Neural cell (in vitro differentiated cells): ENCODE measurements at regions not wholly inside any gene's neighbourhood (a gene's known extent, or its start where the extent isn't known, plus 50 kb on each side); places are given as distances from the start of the nearest gene placed in this dataset.

Experiments used
- H2AFZ ChIP-seq: fragments of 200-600, 300-800 bp; sonication (generic), shearing (Covaris generic); 2 replicates; pipeline ENCODE4 v1.6.0; 2014; ENCODE audit warnings: low read depth, mild to moderate bottlenecking, antibody characterized with exemption, low read length, moderate library complexity
- H3F3A ChIP-seq: fragments of 200-600 bp; shearing (Covaris generic); 2 replicates; pipeline ENCODE4 v1.6.1; 2016; ENCODE audit warnings: mild to moderate bottlenecking, moderate library complexity, mixed read lengths, antibody characterized with exemption, low read length; ENCODE audit not compliant: insufficient read depth, poor library complexity, severe bottlenecking
- H3K27ac ChIP-seq: fragments of 200-600, 300-800 bp; sonication (generic), shearing (Covaris generic); 2 replicates; pipeline ENCODE4 v1.5.1; 2014; ENCODE audit warnings: mild to moderate bottlenecking, low read length, moderate library complexity
- H3K27me3 ChIP-seq: fragments of 300-800, 200-600 bp; sonication (generic), shearing (Covaris generic); 2 replicates; pipeline ENCODE4 v1.6.0; 2014; ENCODE audit warnings: mild to moderate bottlenecking, low read depth, low read length, moderate library complexity; ENCODE audit not compliant: insufficient read depth
- H3K36me3 ChIP-seq: fragments of 300-800, 200-600 bp; sonication (generic), shearing (Covaris generic); 2 replicates; pipeline ENCODE4 v1.5.1; 2014; ENCODE audit warnings: mild to moderate bottlenecking, antibody characterized with exemption, low read length, moderate library complexity; ENCODE audit not compliant: insufficient read depth
- H3K4me2 ChIP-seq: fragments of 300-800, 200-600 bp; sonication (generic), shearing (Covaris generic); 2 replicates; pipeline ENCODE4 v1.6.0; 2014; ENCODE audit warnings: mild to moderate bottlenecking, low read length
- H3K4me3 ChIP-seq: fragments of 300-800, 200-600 bp; sonication (generic), shearing (Covaris generic); 2 replicates; pipeline ENCODE4 v1.5.1; 2014; ENCODE audit warnings: mild to moderate bottlenecking, low read length, moderate library complexity
- H3K79me2 ChIP-seq: fragments of 200-600 bp; shearing (Covaris generic); replicated peaks from 2 replicates; pipeline ENCODE4 v1.6.0; 2014; ENCODE audit warnings: mild to moderate bottlenecking, low read length, moderate library complexity; ENCODE audit not compliant: insufficient read depth
- H3K9ac ChIP-seq: fragments of 300-800, 200-600 bp; sonication (generic), shearing (Covaris generic); 2 replicates; pipeline ENCODE4 v1.6.1; 2016; ENCODE audit warnings: mild to moderate bottlenecking, low read length, mixed read lengths
- H3K9me2 ChIP-seq: fragments of 200-600 bp; shearing (Covaris generic); 2 replicates; pipeline ENCODE4 v1.6.1; 2016; ENCODE audit warnings: mild to moderate bottlenecking, low read length, mixed read lengths; ENCODE audit not compliant: insufficient read depth
- H3K9me3 ChIP-seq: fragments of 200-600, 300-800 bp; sonication (generic), shearing (Covaris generic); 2 replicates; pipeline ENCODE4 v1.6.1; 2016; ENCODE audit warnings: mild to moderate bottlenecking, mixed run types, low read length, moderate library complexity, mixed read lengths
- H4K20me1 ChIP-seq: fragments of 200-600 bp; shearing (Covaris generic); 2 replicates; pipeline ENCODE4 v1.6.1; 2016; ENCODE audit warnings: mild to moderate bottlenecking, mixed run types; ENCODE audit not compliant: insufficient read depth
- EP300 ChIP-seq: fragments of 450-650 bp; conservative IDR thresholded peaks from 2 replicates; pipeline ENCODE4 v1.6.1; 2014; ENCODE audit warnings: antibody characterized with exemption, mild to moderate bottlenecking, moderate library complexity; ENCODE audit not compliant: poor library complexity, severe bottlenecking
- EZH2 ChIP-seq: fragments of 200-600, 300-800 bp; shearing (Covaris generic), sonication (generic); IDR thresholded peaks from 2 replicates; pipeline ENCODE4 v1.6.1; 2014; ENCODE audit warnings: antibody characterized with exemption, low read length, borderline replicate concordance, mild to moderate bottlenecking; ENCODE audit not compliant: insufficient read depth, poor library complexity, severe bottlenecking
- MXI1 ChIP-seq: fragments of 450-650 bp; conservative IDR thresholded peaks from 2 replicates; pipeline ENCODE4 v1.6.1; 2014; ENCODE audit warnings: antibody characterized with exemption, mild to moderate bottlenecking; ENCODE audit not compliant: poor library complexity, severe bottlenecking
- POLR2AphosphoS5 ChIP-seq: IDR thresholded peaks from 2 replicates; pipeline ENCODE4 v1.6.1; 2012
- RAD21 ChIP-seq: fragments of 450-650 bp; conservative IDR thresholded peaks from 2 replicates; pipeline ENCODE4 v1.6.1; 2014; ENCODE audit warnings: antibody characterized with exemption, mild to moderate bottlenecking, moderate library complexity
- SMC3 ChIP-seq: fragments of 450-650 bp; conservative IDR thresholded peaks from 2 replicates; pipeline ENCODE4 v1.6.1; 2014; ENCODE audit warnings: antibody characterized with exemption, mild to moderate bottlenecking, moderate library complexity; ENCODE audit not compliant: poor library complexity
- TAF1 ChIP-seq: IDR thresholded peaks from 2 replicates; pipeline ENCODE4 v1.6.1; 2012; ENCODE audit warnings: low read depth
- TF ChIP-seq, protein P1 (sequence below): fragments of 450-650 bp; IDR thresholded peaks from 2 replicates; pipeline ENCODE4 v1.5.1; 2014; ENCODE audit warnings: antibody characterized with exemption, mild to moderate bottlenecking, moderate library complexity; ENCODE audit not compliant: poor library complexity, severe bottlenecking
- TF ChIP-seq, protein P2 (sequence below): IDR thresholded peaks from 2 replicates; pipeline ENCODE4 v1.6.1; 2012; ENCODE audit warnings: borderline replicate concordance

DNA sequence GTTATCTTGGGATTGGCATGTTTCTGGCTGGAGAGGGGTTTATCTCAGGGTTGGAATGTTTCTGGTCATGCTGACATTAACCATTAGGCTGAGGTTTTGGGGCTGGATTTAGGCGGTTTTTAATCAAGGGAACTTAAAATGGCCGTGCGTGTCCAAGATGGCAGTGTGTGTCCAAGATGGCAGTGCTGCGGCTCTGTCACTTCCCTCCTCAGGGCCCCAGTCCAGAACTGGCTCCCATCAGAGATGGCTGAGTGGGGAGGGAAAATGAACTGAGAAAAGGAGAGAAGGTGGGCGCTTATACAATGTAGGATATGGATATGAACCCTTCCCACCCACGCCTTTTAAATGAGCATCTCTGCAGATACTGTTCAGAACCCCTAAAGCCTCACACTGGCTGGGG lies 175.5 kb upstream of the MYT1L start (continued):
- no peak for TF ChIP-seq EP300
- no peak for TF ChIP-seq SMC3
- TF ChIP-seq TAF1, result no peak

DNA sequence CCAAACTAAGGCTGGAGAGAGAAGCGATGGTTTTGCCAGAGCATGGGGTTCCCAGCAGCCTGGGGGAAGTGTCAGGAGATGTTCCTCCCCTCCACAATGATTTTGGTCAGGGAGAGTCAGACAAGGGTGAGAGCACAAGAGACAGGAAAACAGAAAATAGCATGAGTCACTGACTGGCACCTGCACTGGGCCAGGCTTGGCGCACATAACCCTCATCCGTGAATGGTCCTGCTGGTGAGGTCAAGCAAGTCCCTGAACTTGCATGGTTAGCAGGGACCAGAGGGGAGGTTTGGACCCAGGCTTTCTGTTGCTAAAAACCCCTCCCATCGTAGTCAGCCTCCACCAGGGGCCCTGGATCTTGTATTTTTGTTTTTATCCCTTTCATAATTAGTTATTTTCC lies 174.5 kb upstream of the MYT1L start:
- no peak overlapping the region for H3K9ac ChIP-seq
- no peak overlapping the region for H3K27ac ChIP-seq
- no peaks in the 10 kb centered on the region for H3K36me3 ChIP-seq
- TF ChIP-seq EZH2 (no peak), SMC3 (no peak), TAF1 (no peak), RAD21 (no peak)
- TF ChIP-seq, protein P1, sequence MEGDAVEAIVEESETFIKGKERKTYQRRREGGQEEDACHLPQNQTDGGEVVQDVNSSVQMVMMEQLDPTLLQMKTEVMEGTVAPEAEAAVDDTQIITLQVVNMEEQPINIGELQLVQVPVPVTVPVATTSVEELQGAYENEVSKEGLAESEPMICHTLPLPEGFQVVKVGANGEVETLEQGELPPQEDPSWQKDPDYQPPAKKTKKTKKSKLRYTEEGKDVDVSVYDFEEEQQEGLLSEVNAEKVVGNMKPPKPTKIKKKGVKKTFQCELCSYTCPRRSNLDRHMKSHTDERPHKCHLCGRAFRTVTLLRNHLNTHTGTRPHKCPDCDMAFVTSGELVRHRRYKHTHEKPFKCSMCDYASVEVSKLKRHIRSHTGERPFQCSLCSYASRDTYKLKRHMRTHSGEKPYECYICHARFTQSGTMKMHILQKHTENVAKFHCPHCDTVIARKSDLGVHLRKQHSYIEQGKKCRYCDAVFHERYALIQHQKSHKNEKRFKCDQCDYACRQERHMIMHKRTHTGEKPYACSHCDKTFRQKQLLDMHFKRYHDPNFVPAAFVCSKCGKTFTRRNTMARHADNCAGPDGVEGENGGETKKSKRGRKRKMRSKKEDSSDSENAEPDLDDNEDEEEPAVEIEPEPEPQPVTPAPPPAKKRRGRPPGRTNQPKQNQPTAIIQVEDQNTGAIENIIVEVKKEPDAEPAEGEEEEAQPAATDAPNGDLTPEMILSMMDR, result no peak
- H4K20me1 ChIP-seq, result no peaks in the 10 kb centered on the region
- H3K4me3 ChIP-seq, result no peak overlapping the region
- no peaks in the 10 kb centered on the region for H3K9me2 ChIP-seq
- no peaks in the 10 kb centered on the region for H3K9me3 ChIP-seq
- no peak overlapping the region for H2AFZ ChIP-seq
- no peak overlapping the region for H3K4me2 ChIP-seq
- H3K79me2 ChIP-seq, result no peaks in the 10 kb centered on the region
- no peaks in the 10 kb centered on the region for H3F3A ChIP-seq
- H3K27me3 ChIP-seq, result no peaks in the 10 kb centered on the region

DNA sequence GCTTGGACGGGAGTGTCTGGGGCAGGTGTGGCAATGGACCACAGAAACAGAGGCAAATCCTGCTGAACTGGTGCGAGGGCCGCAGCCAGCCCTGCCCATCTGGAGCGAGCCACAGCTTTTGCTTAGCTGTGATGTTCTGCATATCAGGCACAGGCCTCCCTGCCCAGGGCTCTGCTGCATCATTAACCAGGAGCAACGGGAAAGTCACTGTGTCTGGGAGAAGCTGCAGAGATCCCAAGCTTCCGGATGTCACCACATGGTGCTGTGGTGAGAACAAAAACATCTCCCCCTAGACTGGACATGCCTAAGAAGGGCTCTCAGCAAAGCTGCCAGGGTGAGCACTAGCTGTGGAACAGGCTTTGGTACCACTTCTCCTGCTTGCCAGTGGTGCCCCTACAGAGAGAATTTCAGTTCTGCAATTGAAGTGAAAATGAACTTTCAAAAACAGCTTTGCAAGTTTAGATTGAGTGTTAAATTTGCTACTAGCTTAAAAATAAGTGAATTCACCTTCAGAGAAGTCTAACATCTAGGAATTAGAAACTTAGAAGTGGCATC lies 172.9 kb upstream of the MYT1L start:
- Histone ChIP-seq H3K9me3 (no peaks in the 10 kb centered on the region), H4K20me1 (no peaks in the 10 kb centered on the region), H3K9me2 (no peaks in the 10 kb centered on the region), H2AFZ (no peak overlapping the region), H3K4me3 (no peak overlapping the region), H3F3A (no peaks in the 10 kb centered on the region), H3K27ac (no peak overlapping the region), H3K36me3 (no peaks in the 10 kb centered on the region), H3K4me2 (no peak overlapping the region), H3K79me2 (no peaks in the 10 kb centered on the region), H3K9ac (no peak overlapping the region), H3K27me3 (no peaks in the 10 kb centered on the region)
- TF ChIP-seq RAD21, result no peak
- no peak for TF ChIP-seq EZH2
- TF ChIP-seq, protein P1, result no peak
- no peak for TF ChIP-seq POLR2AphosphoS5
- no peak for TF ChIP-seq SMC3
- no peak for TF ChIP-seq MXI1
- TF ChIP-seq, protein P2, sequence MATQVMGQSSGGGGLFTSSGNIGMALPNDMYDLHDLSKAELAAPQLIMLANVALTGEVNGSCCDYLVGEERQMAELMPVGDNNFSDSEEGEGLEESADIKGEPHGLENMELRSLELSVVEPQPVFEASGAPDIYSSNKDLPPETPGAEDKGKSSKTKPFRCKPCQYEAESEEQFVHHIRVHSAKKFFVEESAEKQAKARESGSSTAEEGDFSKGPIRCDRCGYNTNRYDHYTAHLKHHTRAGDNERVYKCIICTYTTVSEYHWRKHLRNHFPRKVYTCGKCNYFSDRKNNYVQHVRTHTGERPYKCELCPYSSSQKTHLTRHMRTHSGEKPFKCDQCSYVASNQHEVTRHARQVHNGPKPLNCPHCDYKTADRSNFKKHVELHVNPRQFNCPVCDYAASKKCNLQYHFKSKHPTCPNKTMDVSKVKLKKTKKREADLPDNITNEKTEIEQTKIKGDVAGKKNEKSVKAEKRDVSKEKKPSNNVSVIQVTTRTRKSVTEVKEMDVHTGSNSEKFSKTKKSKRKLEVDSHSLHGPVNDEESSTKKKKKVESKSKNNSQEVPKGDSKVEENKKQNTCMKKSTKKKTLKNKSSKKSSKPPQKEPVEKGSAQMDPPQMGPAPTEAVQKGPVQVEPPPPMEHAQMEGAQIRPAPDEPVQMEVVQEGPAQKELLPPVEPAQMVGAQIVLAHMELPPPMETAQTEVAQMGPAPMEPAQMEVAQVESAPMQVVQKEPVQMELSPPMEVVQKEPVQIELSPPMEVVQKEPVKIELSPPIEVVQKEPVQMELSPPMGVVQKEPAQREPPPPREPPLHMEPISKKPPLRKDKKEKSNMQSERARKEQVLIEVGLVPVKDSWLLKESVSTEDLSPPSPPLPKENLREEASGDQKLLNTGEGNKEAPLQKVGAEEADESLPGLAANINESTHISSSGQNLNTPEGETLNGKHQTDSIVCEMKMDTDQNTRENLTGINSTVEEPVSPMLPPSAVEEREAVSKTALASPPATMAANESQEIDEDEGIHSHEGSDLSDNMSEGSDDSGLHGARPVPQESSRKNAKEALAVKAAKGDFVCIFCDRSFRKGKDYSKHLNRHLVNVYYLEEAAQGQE, result no peak
- no peak for TF ChIP-seq TAF1
- TF ChIP-seq EP300, result no peak
